ENCODE measurements at regions not wholly inside any gene's neighbourhood (a gene's known extent, or its start where the extent isn't known, plus 50 kb on each side); places are given as distances from the start of the nearest gene placed in this dataset.

- no peaks in the 10 kb centered on the region for H3F3A ChIP-seq (ENCODE audit: insufficient read depth)
- no peak overlapping the region for H3K4me3 ChIP-seq (ENCODE audit: insufficient read depth, low read length, poor library complexity, severe bottlenecking)
- no peaks in the 10 kb centered on the region for H4K20me1 ChIP-seq (ENCODE audit: low read depth, low read length)
- H3K79me2 ChIP-seq (ENCODE audit: insufficient read depth, low read length) = no peaks in the 10 kb centered on the region
- no peaks in the 10 kb centered on the region for H3K27me3 ChIP-seq (ENCODE audit: low read length)
- no peaks in the 10 kb centered on the region for H3K9me2 ChIP-seq (replicated peaks; ENCODE audit: insufficient read depth, low read length)
- H2AFZ ChIP-seq (ENCODE audit: low read depth, low read length, severe bottlenecking) = no peak overlapping the region
- TF ChIP-seq CTCF (IDR thresholded peaks at IDR 0.05; ENCODE audit: insufficient read depth, low read length, poor library complexity, severe bottlenecking) (no peak), EZH2phosphoT487 (conservative IDR thresholded peaks at IDR 0.05; ENCODE audit: low read length) (no peak)
- no peak overlapping the region for H3K27ac ChIP-seq (ENCODE audit: low read depth, low read length)
- no peaks in the 10 kb centered on the region for H3K36me3 ChIP-seq (ENCODE audit: low read length)
- H3K9ac ChIP-seq (ENCODE audit: low read length) = no peak overlapping the region
- H3K9me3 ChIP-seq (ENCODE audit: insufficient read depth, low read length) = no peaks in the 10 kb centered on the region
- H3K4me2 ChIP-seq (ENCODE audit: low read depth, low read length, poor library complexity, severe bottlenecking) = no peak overlapping the region
These were observed 236.5 kb upstream of the CDH4 start for GRCh38 chr20:61015602-61016001.

- TF ChIP-seq EZH2phosphoT487 (conservative IDR thresholded peaks at IDR 0.05; ENCODE audit: low read length) (no peak), CTCF (IDR thresholded peaks at IDR 0.05; ENCODE audit: insufficient read depth, low read length, poor library complexity, severe bottlenecking) (no peak)
- no peaks in the 10 kb centered on the region for H3K9me3 ChIP-seq (ENCODE audit: insufficient read depth, low read length)
- no peak overlapping the region for H3K9ac ChIP-seq (ENCODE audit: low read length)
- no peak overlapping the region for H3K4me2 ChIP-seq (ENCODE audit: low read depth, low read length, poor library complexity, severe bottlenecking)
- H3K36me3 ChIP-seq (ENCODE audit: low read length) = no peaks in the 10 kb centered on the region
- no peaks in the 10 kb centered on the region for H3K79me2 ChIP-seq (ENCODE audit: insufficient read depth, low read length)
- no peaks in the 10 kb centered on the region for H3F3A ChIP-seq (ENCODE audit: insufficient read depth)
- H3K4me3 ChIP-seq (ENCODE audit: insufficient read depth, low read length, poor library complexity, severe bottlenecking) = no peak overlapping the region
- no peak overlapping the region for H3K27ac ChIP-seq (ENCODE audit: low read depth, low read length)
- no peaks in the 10 kb centered on the region for H3K27me3 ChIP-seq (ENCODE audit: low read length)
- no peak overlapping the region for H2AFZ ChIP-seq (ENCODE audit: low read depth, low read length, severe bottlenecking)
- no peaks in the 10 kb centered on the region for H3K9me2 ChIP-seq (replicated peaks; ENCODE audit: insufficient read depth, low read length)
- H4K20me1 ChIP-seq (ENCODE audit: low read depth, low read length) = no peaks in the 10 kb centered on the region
These were observed 232.7 kb upstream of the CDH4 start for GRCh38 chr20:61019322-61019721.

GRCh38 chr20:61023612-61024011 lies 228.4 kb upstream of the CDH4 start:
- TF ChIP-seq CTCF (IDR thresholded peaks at IDR 0.05; ENCODE audit: insufficient read depth, low read length, poor library complexity, severe bottlenecking) (no peak), EZH2phosphoT487 (conservative IDR thresholded peaks at IDR 0.05; ENCODE audit: low read length) (no peak)
- Histone ChIP-seq H2AFZ (ENCODE audit: low read depth, low read length, severe bottlenecking) (no peak overlapping the region), H3K4me2 (ENCODE audit: low read depth, low read length, poor library complexity, severe bottlenecking) (no peak overlapping the region), H3K9me3 (ENCODE audit: insufficient read depth, low read length) (no peaks in the 10 kb centered on the region), H3K9me2 (replicated peaks; ENCODE audit: insufficient read depth, low read length) (no peaks in the 10 kb centered on the region), H3K79me2 (ENCODE audit: insufficient read depth, low read length) (no peaks in the 10 kb centered on the region), H3F3A (ENCODE audit: insufficient read depth) (no peaks in the 10 kb centered on the region), H3K36me3 (ENCODE audit: low read length) (no peaks in the 10 kb centered on the region), H3K9ac (ENCODE audit: low read length) (no peak overlapping the region), H3K27ac (ENCODE audit: low read depth, low read length) (no peak overlapping the region), H3K27me3 (ENCODE audit: low read length) (no peaks in the 10 kb centered on the region), H4K20me1 (ENCODE audit: low read depth, low read length) (no peaks in the 10 kb centered on the region), H3K4me3 (ENCODE audit: insufficient read depth, low read length, poor library complexity, severe bottlenecking) (no peak overlapping the region)

GRCh38 chr20:61024390-61024789 lies 227.7 kb upstream of the CDH4 start:
- Histone ChIP-seq H3K27ac (ENCODE audit: low read depth, low read length) (no peak overlapping the region), H3K27me3 (ENCODE audit: low read length) (no peaks in the 10 kb centered on the region), H4K20me1 (ENCODE audit: low read depth, low read length) (no peaks in the 10 kb centered on the region), H2AFZ (ENCODE audit: low read depth, low read length, severe bottlenecking) (no peak overlapping the region), H3K79me2 (ENCODE audit: insufficient read depth, low read length) (no peaks in the 10 kb centered on the region), H3K36me3 (ENCODE audit: low read length) (no peaks in the 10 kb centered on the region), H3K9ac (ENCODE audit: low read length) (no peak overlapping the region), H3F3A (ENCODE audit: insufficient read depth) (no peaks in the 10 kb centered on the region), H3K4me3 (ENCODE audit: insufficient read depth, low read length, poor library complexity, severe bottlenecking) (no peak overlapping the region), H3K9me2 (replicated peaks; ENCODE audit: insufficient read depth, low read length) (no peaks in the 10 kb centered on the region), H3K4me2 (ENCODE audit: low read depth, low read length, poor library complexity, severe bottlenecking) (no peak overlapping the region), H3K9me3 (ENCODE audit: insufficient read depth, low read length) (no peaks in the 10 kb centered on the region)
- TF ChIP-seq CTCF (IDR thresholded peaks at IDR 0.05; ENCODE audit: insufficient read depth, low read length, poor library complexity, severe bottlenecking) (no peak), EZH2phosphoT487 (conservative IDR thresholded peaks at IDR 0.05; ENCODE audit: low read length) (no peak)
